HG02763 (cell line): ENCODE measurements at regions not wholly inside any gene's neighbourhood (a gene's known extent, or its start where the extent isn't known, plus 50 kb on each side); places are given as distances from the start of the nearest gene placed in this dataset.
"Not testable (repeated sequence)": the region's sequence is repeated elsewhere in the genome, so short reads cannot be mapped to it uniquely, and the experiment has no call there.

Source experiments
- ATAC-seq: cut with Tn5 transposase; IDR thresholded peaks from one replicate; pipeline ENCODE4 v1.9.1; 2021; ENCODE audit warnings: mild to moderate bottlenecking, moderate library complexity; ENCODE audit not compliant: unreplicated experiment

GRCh38 chr10:55929291-55929690 is 431.8 kb downstream of the ZWINT start:
- ATAC-seq, result no peak

DNA sequence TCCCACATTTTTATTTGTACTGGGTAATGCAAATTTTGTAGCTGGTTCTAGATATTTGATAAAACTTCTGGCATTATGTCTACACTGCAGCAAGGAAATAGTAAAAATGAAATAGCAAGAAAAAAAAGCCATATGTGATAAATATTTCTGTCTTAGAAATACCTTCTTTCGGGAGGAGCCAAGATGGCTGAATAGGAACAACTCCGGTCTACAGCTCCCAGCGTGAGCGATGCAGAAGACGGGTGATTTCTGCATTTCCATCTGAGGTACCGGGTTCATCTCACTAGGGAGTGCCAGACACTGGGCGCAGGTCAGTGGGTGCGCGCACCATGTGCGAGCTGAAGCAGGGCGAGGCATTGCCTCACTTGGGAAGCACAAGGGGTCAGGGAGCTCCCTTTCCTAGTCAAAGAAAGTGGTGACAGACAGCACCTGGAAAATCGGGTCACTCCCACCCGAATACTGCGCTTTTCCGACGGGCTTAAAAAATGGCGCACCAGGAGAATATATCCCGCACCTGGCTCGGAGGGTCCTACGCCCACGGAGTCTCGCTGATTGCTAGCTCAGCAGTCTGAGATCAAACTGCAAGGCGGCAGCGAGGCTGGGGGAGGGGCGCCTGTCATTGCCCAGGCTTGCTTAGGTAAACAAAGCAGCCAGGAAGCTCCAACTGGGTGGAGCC is 461.4 kb downstream of the ZWINT start:
- ATAC-seq, result not testable (repeated sequence)

DNA sequence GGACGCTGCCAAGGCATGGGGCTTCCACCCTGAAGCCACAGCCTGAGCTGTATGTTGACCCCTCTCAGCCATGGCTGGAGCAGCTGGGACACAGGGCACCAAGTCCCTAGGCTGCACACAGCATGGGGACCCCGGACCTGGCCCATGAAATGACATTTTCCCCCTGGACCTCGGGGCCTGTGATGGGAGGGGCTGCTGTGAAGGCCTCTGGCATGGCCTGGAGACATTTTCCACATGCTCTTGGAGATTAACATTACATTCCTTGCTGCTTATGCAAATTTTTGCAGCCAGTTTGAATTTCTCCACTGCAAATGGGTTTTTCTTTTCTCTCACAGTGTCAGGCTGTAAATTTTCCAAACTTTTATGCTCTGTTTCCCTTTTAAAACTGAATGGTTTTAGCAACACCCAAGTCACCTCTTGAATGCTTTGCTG is 463.6 kb downstream of the ZWINT start:
- no peak for ATAC-seq

DNA sequence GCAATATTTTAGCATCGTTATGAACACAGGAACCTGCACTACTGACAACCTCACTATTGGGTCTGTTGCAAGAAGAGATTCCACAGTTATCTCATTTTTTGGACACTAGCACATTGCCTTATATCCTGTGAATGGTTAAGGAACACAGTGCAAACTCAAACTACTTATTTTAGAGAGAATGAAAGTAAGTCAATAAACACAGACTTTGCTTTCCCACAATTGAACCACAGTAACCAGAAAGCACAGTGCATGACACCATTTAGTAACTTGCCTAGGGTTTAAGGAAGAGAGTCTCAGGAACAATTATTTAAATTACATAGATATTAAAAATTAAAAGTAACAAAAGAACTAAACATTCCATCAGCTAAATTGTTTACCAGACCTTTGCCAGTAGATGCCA is 468.8 kb downstream of the ZWINT start:
- no peak for ATAC-seq

- no peak for ATAC-seq
Observed at GRCh38 chr10:55881588-55881987, 479.5 kb downstream of the ZWINT start.

- ATAC-seq, result no peak
Observed at GRCh38 chr10:55873485-55873884, 487.6 kb downstream of the ZWINT start.

DNA sequence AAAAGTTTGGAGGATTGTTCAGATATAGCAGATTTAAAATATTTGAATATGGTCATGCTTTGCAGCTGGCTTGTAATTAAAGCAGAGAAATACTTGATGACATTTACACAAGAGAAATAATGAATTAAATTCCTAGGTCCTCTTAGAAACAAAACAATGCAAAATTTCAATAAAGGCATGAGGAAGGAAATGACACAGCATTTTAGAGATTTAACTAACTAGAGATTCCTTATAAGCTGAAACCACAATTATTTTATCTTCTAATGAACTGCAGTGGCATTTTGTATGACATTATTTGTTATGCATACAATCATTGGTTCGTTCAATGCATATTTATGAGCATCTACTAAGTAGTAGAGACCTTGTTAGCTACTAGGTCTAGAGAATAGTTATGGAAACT is 490.9 kb downstream of the ZWINT start:
- ATAC-seq, result no peak

DNA sequence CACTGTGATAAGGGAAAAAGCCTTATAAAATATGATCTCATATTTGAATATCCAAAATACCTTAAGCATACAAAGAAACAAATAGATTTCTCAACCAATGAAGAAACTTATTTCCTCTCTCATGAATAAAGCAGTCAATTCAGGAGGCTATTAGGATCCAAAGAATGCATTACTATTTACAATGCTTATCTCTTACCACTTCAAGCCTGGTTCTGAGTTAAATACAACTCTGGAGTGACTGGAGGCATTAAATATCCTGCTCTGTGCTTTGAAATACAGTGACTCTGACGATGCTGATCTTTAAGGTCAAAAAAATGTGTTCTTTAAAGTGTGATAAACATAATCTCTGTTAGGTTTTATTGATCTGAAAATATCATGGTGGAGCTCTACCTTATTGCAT is 493.2 kb downstream of the ZWINT start:
- no peak for ATAC-seq

DNA sequence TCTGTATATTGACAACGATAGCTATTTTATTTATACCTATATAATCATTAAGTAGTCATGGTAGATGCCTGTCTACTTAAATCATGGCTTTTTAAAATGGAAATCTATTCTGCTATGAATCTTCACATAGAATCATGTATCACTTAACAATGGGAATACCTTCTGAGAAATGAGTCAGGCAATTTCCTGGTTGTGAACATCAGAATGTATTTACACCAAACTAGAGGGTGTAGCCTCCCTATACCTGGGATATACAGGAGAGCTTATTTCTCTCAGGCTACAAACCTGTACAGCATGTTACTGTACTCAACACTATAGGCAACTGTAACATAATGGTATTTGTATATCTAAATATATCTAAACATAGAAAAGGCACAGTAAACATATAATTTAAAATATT is 502.3 kb downstream of the ZWINT start:
- ATAC-seq, result no peak

DNA sequence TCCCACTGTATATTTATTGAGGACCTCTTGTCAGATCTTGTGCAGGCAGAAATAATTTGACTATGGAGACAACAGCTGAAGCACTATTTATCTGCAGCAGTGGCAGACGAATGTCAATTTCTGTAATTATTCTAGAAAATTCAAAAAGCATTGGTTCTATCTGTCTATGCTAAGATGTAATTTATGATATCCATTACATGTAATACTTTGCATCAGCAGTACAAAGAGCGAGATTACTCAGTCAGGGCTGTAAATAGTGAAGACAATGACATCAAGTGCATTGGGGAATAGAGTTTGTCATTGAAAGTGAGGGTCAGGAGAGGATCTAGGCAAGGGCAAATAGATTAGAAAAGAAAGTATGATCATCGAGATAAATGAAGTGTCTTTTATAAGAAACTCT is 508.2 kb downstream of the ZWINT start:
- ATAC-seq, result no peak

DNA sequence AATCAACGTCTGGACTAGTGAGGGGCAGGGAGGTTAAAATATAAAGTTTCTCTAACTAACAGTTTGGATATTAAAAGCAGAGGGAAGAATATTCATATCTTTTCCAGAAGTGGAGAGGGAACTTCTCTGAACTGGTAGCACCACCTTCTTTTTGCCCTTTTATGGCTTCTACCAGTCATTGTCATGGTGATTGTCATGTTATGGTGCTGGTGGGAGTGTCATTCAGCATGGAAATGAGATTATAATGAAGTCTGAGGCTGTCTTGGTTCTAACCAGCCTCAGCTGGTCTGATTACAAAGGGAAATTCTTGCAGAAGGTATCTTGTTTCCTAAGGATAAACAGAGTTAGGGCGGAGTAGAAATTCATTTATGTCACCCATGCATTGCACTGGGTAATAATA is 523.8 kb downstream of the ZWINT start:
- ATAC-seq, result no peak

DNA sequence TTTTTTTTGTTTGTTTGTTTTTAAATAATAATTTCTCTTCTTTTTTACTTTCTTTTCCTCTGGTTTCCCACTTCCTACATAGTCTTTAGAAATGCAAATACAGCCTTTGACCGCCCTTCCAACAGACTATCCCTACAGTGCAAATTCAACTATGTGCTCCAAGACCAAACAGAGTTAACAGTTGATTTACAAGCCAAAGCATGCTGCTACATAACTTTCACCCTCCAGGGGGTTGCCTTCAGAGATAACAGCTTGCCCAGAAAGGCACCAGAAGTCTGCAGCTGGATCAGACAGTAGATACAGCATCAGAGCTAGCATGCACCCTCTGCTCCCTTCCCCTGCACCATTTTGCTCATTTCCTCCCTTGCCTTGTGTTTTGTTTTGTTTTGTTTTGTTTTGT is 539.0 kb downstream of the ZWINT start:
- ATAC-seq, result no peak

DNA sequence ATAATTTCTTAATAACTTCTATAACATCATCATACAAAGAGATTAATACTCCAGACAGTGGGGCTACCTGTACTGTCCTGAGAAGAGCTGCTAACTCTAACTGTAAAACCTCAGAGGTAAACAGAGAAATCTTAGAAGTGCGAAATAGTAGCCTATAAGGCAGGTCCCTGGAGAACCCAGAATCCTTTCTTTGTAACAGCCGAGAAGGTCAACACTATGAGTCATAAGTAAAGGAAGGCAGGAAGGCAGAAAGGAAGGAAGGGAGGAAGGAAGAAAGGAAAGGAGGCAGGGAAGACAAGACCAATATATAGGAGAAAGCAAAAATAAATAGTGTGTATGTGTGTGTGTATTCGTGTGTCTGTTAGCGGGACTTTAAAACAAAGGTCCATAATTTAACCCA is 540.6 kb downstream of the ZWINT start:
- no peak for ATAC-seq

GRCh38 chr10:55820071-55820470 is 541.0 kb downstream of the ZWINT start:
- ATAC-seq, result no peak

GRCh38 chr10:55813451-55814170 is 547.4 kb downstream of the ZWINT start:
- ATAC-seq, result no peak

DNA sequence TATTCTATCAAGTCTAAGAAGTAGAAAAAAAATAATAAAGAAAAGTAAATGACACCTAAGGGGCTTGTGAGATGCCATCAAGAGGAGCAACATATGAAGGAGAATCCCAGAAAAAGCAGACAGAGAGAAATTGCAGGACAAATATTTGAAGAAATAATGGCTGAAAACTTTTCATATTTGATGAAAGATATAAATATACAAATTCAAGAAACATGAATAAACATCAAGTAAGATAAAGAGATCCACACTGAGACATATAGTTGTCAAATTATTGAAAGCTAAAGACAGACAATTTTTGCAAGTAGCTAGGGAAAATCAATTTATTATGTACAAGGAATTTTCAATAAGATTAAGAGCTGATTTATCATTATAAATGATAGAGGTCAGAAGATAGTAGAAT is 558.0 kb downstream of the ZWINT start:
- ATAC-seq, result no peak

DNA sequence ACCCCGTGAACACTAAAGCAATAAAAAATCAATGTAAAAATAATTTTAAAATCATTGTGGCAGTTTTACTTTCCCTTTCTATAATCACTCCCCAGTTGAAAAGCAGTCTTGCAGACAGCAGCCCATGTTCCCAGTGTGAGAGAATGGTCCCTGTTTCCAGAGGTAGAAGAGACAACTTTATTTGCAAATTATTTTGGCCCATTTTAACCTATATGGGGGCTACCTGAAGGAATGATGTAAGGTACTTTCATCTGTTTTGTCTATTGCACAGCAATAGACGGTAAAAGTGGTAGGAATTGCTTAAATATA is 559.8 kb downstream of the ZWINT start:
- no peak for ATAC-seq

DNA sequence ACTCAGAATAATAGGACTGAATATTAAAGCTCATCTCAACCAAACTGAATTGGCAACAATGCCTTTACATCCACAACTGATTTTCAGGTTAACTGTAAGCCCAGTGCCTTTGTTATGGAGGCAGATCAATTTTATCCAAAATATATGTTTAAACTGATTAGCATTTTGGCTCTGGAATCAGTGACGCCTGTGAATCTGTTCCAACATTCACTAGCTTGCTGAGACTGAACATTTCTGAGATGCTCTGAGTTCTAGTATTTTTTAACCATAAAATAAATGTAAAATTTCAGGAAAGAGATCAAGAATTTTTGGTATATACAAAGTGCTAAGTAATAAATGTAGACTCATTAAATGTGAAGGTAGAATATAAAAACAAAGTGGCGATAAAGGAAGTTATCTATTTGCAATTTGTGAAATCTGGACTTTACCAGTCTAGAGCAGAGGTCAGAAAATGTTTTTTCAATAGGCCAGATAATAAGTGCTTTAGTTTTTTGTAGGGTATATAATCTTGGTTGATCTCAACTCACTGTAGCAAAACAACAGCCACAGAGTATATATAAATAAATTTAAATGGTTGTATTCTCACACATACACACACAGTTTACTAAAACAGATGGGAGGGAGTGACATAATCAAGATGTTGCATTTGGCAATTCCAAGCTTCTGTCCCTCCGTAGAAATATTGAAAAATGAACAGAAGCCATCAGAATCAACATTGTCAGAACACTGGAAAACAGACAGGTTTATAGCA is 560.3 kb downstream of the ZWINT start:
- no peak for ATAC-seq

- ATAC-seq, result no peak
Observed at GRCh38 chr10:55793024-55793423, 568.0 kb downstream of the ZWINT start.

DNA sequence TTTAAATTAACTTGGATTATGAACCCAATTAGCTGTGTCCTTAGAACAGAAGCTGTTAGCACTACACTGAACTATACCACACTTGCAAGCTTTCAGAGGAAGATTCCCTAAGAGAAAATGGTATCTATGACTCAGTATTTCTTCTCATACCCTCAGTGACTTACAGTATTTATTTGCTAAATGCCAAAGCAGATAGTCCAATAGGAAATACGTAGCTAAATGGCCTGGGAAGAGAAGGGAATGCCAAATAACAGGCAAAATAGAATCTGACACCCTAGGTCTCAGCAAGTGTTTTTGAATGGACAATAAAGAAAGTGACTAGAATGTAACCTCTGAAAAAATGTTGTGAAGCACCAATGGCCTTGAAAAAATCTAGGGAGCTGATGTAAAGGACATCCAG is 570.8 kb downstream of the ZWINT start:
- not testable (repeated sequence) for ATAC-seq

- no peak for ATAC-seq
Observed at GRCh38 chr10:55786461-55787050, 574.5 kb downstream of the ZWINT start.

GRCh38 chr10:55782181-55782580 is 578.9 kb downstream of the ZWINT start:
- no peak for ATAC-seq
